ENCODE measurements at regions not wholly inside any gene's neighbourhood (a gene's known extent, or its start where the extent isn't known, plus 50 kb on each side); places are given as distances from the start of the nearest gene placed in this dataset.

GRCh38 chr3:22106213-22106896, 355.3 kb upstream of the ZNF385D start:
- Histone ChIP-seq H3K4me3 (no peak overlapping the region), H3K4me1 (ENCODE audit: control insufficient read depth in 1 of 2, low read depth in 2 of 2) (no peaks in the 10 kb centered on the region), H3K27ac (no peak overlapping the region), H3K27me3 (replicated peaks; ENCODE audit: insufficient read depth) (no peaks in the 10 kb centered on the region), H3K36me3 (no peaks in the 10 kb centered on the region), H3K9me3 (no peaks in the 10 kb centered on the region)
- DNase-seq (ENCODE audit: low spot score) (no peak), ATAC-seq (ENCODE audit: insufficient number of reproducible peaks, low FRiP score, low read depth) (no peak)
- TF ChIP-seq CTCF (IDR thresholded peaks at IDR 0.05), result no peak

- Histone ChIP-seq H3K4me1 (ENCODE audit: control insufficient read depth in 1 of 2, low read depth in 2 of 2) (no peaks in the 10 kb centered on the region), H3K4me3 (no peak overlapping the region), H3K27ac (no peak overlapping the region), H3K9me3 (no peaks in the 10 kb centered on the region), H3K36me3 (no peaks in the 10 kb centered on the region), H3K27me3 (replicated peaks; ENCODE audit: insufficient read depth) (no peaks in the 10 kb centered on the region)
- DNase-seq (ENCODE audit: low spot score) (no peak), ATAC-seq (ENCODE audit: insufficient number of reproducible peaks, low FRiP score, low read depth) (no peak)
- TF ChIP-seq CTCF (IDR thresholded peaks at IDR 0.05), result no peak
These were observed 360.2 kb upstream of the ZNF385D start for GRCh38 chr3:22111226-22111625.

- H3K9me3 ChIP-seq, result no peaks in the 10 kb centered on the region
- no peak overlapping the region for H3K27ac ChIP-seq
- TF ChIP-seq CTCF (IDR thresholded peaks at IDR 0.05), result no peak
- H3K4me1 ChIP-seq (ENCODE audit: control insufficient read depth in 1 of 2, low read depth in 2 of 2), result peaks cover 0 to 5% of the 10 kb centered on the region in 2 donors
- ATAC-seq (ENCODE audit: insufficient number of reproducible peaks, low FRiP score, low read depth), result no peak
- H3K27me3 ChIP-seq (replicated peaks; ENCODE audit: insufficient read depth), result no peaks in the 10 kb centered on the region
- no peak overlapping the region for H3K4me3 ChIP-seq
- no peaks in the 10 kb centered on the region for H3K36me3 ChIP-seq
- DNase-seq (ENCODE audit: low spot score), result no peak
These were observed 362.4 kb upstream of the ZNF385D start for GRCh38 chr3:22113453-22113852.

GRCh38 chr3:22115581-22115980, 364.6 kb upstream of the ZNF385D start:
- Histone ChIP-seq H3K27ac (no peak overlapping the region), H3K27me3 (replicated peaks; ENCODE audit: insufficient read depth) (no peaks in the 10 kb centered on the region), H3K36me3 (no peaks in the 10 kb centered on the region), H3K9me3 (no peaks in the 10 kb centered on the region), H3K4me1 (ENCODE audit: control insufficient read depth in 1 of 2, low read depth in 2 of 2) (peaks cover 0 to 5% of the 10 kb centered on the region in 2 donors), H3K4me3 (no peak overlapping the region)
- no peak for ATAC-seq (ENCODE audit: insufficient number of reproducible peaks, low FRiP score, low read depth)
- no peak for DNase-seq (ENCODE audit: low spot score)
- TF ChIP-seq CTCF (IDR thresholded peaks at IDR 0.05), result no peak

GRCh38 chr3:22117091-22117490, 366.1 kb upstream of the ZNF385D start:
- Histone ChIP-seq H3K9me3 (no peaks in the 10 kb centered on the region), H3K4me1 (ENCODE audit: control insufficient read depth in 1 of 2, low read depth in 2 of 2) (peaks cover 0 to 5% of the 10 kb centered on the region in 2 donors)
- ATAC-seq (ENCODE audit: insufficient number of reproducible peaks, low FRiP score, low read depth), result no peak

More at GRCh38 chr3:22117091-22117490, 366.1 kb upstream of the ZNF385D start:
- Histone ChIP-seq H3K4me3 (no peak overlapping the region), H3K27me3 (replicated peaks; ENCODE audit: insufficient read depth) (no peaks in the 10 kb centered on the region), H3K27ac (no peak overlapping the region), H3K36me3 (no peaks in the 10 kb centered on the region)
- no peak for DNase-seq (ENCODE audit: low spot score)
- no peak for TF ChIP-seq CTCF (IDR thresholded peaks at IDR 0.05)

Measured in thoracic aorta (tissue), 2 donors.